Karpas-422 (cell line): ENCODE measurements at regions not wholly inside any gene's neighbourhood (a gene's known extent, or its start where the extent isn't known, plus 50 kb on each side); places are given as distances from the start of the nearest gene placed in this dataset.
A peak's percentile ranks its signal among the peaks of the same experiment; 100 is the strongest.
"Not testable (repeated sequence)": the region's sequence is repeated elsewhere in the genome, so short reads cannot be mapped to it uniquely, and the experiment has no call there.

Experiments used
- DNase-seq: peaks from one replicate; pipeline ENCODE4 v3.0.0-alpha.2; 2015
- H2AFZ ChIP-seq: fragments of 200-600 bp; sonication (generic); 2 replicates; pipeline ENCODE4 v1.6.1; 2014; ENCODE audit warnings: antibody characterized with exemption, low read length, mixed read lengths
- H3K27ac ChIP-seq: fragments of 200-600 bp; sonication (generic); 2 replicates; pipeline ENCODE4 v1.5.1; 2014; ENCODE audit warnings: mild to moderate bottlenecking, low read length, moderate library complexity
- H3K27me3 ChIP-seq: fragments of 200-600 bp; sonication (generic); 2 replicates; pipeline ENCODE4 v1.6.1; 2014; ENCODE audit warnings: low read length, mixed read lengths
- H3K36me3 ChIP-seq: fragments of 200-600 bp; sonication (generic); 2 replicates; pipeline ENCODE4 v1.6.1; 2014; ENCODE audit warnings: low read length, mixed read lengths; ENCODE audit not compliant: insufficient read depth
- H3K4me1 ChIP-seq: fragments of 200-600 bp; sonication (generic); 2 replicates; pipeline ENCODE4 v1.6.1; 2014; ENCODE audit warnings: mild to moderate bottlenecking, low read length, mixed read lengths
- H3K4me2 ChIP-seq: fragments of 200-600 bp; sonication (generic); 2 replicates; pipeline ENCODE4 v1.6.1; 2014; ENCODE audit warnings: low read length, low read depth, mild to moderate bottlenecking; ENCODE audit not compliant: poor library complexity, severe bottlenecking
- H3K4me3 ChIP-seq: fragments of 200-600 bp; sonication (generic); 2 replicates; pipeline ENCODE4 v1.5.1; 2014; ENCODE audit warnings: mild to moderate bottlenecking, antibody characterized with exemption, low read length, mixed read lengths
- H3K79me2 ChIP-seq: fragments of 200-600 bp; sonication (generic); 2 replicates; pipeline ENCODE4 v1.6.1; 2014; ENCODE audit warnings: mild to moderate bottlenecking, low read length, mixed read lengths
- H3K9ac ChIP-seq: fragments of 200-600 bp; sonication (generic); 2 replicates; pipeline ENCODE4 v1.6.0; 2014; ENCODE audit warnings: low read length
- H3K9me2 ChIP-seq: fragments of 200-600 bp; sonication (generic), shearing (Covaris generic); replicated peaks from 2 replicates; pipeline ENCODE4 v1.6.0; 2014; ENCODE audit warnings: mild to moderate bottlenecking, low read length, moderate library complexity; ENCODE audit not compliant: insufficient read depth
- H3K9me3 ChIP-seq: fragments of 300-700, 200-600 bp; sonication (generic); 2 replicates; pipeline ENCODE4 v1.6.1; 2014; ENCODE audit warnings: low read length, mixed read lengths
- H4K20me1 ChIP-seq: fragments of 200-600 bp; sonication (generic); 2 replicates; pipeline ENCODE4 v1.6.1; 2014; ENCODE audit warnings: mild to moderate bottlenecking, antibody characterized with exemption, low read length, low read depth; ENCODE audit not compliant: insufficient read depth

GRCh38 chr17:27962581-27962980 lies 69.4 kb upstream of the LYRM9 start:
- H3K9ac ChIP-seq, H2AFZ ChIP-seq, H3K27ac ChIP-seq, H4K20me1 ChIP-seq, DNase-seq, H3K4me2 ChIP-seq, H3K4me1 ChIP-seq, H3K27me3 ChIP-seq, H3K36me3 ChIP-seq, H3K9me3 ChIP-seq, H3K4me3 ChIP-seq, H3K79me2 ChIP-seq, H3K9me2 ChIP-seq: not testable (repeated sequence)

GRCh38 chr17:27965224-27965623 lies 72.1 kb upstream of the LYRM9 start:
- no peak overlapping the region for H3K4me2 ChIP-seq
- no peak overlapping the region for H2AFZ ChIP-seq
- no peaks in the 10 kb centered on the region for H3K9me3 ChIP-seq
- no peaks in the 10 kb centered on the region for H3K36me3 ChIP-seq
- H3K4me1 ChIP-seq = no peaks in the 10 kb centered on the region
- H3K9me2 ChIP-seq = no peaks in the 10 kb centered on the region
- no peak overlapping the region for H3K27ac ChIP-seq
- no peaks in the 10 kb centered on the region for H3K79me2 ChIP-seq
- H3K27me3 ChIP-seq = no peaks in the 10 kb centered on the region
- H3K4me3 ChIP-seq = no peak overlapping the region
- no peak overlapping the region for H3K9ac ChIP-seq
- no peak for DNase-seq
- H4K20me1 ChIP-seq = no peaks in the 10 kb centered on the region

GRCh38 chr17:27968206-27968732 lies 74.2 kb upstream of the NLK start:
- Histone ChIP-seq H3K4me3 (no peak overlapping the region), H3K27me3 (no peaks in the 10 kb centered on the region), H3K27ac (no peak overlapping the region), H3K79me2 (no peaks in the 10 kb centered on the region), H3K4me2 (no peak overlapping the region), H3K9ac (no peak overlapping the region), H3K9me2 (no peaks in the 10 kb centered on the region), H3K9me3 (no peaks in the 10 kb centered on the region), H2AFZ (no peak overlapping the region), H4K20me1 (no peaks in the 10 kb centered on the region), H3K36me3 (no peaks in the 10 kb centered on the region), H3K4me1 (no peaks in the 10 kb centered on the region)
- no peak for DNase-seq

GRCh38 chr17:27970587-27970986 lies 71.9 kb upstream of the NLK start:
- Histone ChIP-seq H3K79me2 (no peaks in the 10 kb centered on the region), H3K27me3 (no peaks in the 10 kb centered on the region), H2AFZ (no peak overlapping the region), H3K9ac (no peak overlapping the region), H3K36me3 (no peaks in the 10 kb centered on the region), H3K9me3 (no peaks in the 10 kb centered on the region), H4K20me1 (no peaks in the 10 kb centered on the region), H3K4me2 (no peak overlapping the region), H3K27ac (no peak overlapping the region), H3K4me3 (no peak overlapping the region), H3K4me1 (peaks cover 11% of the 10 kb centered on the region), H3K9me2 (no peaks in the 10 kb centered on the region)
- peak; percentile 55 for DNase-seq

- DNase-seq = no peak
- Histone ChIP-seq H3K4me3 (no peak overlapping the region), H3K9ac (no peak overlapping the region), H3K4me2 (no peak overlapping the region), H2AFZ (no peak overlapping the region), H3K27ac (no peak overlapping the region), H3K79me2 (no peaks in the 10 kb centered on the region), H3K9me2 (no peaks in the 10 kb centered on the region), H3K36me3 (no peaks in the 10 kb centered on the region), H3K9me3 (no peaks in the 10 kb centered on the region), H3K4me1 (peaks cover 11% of the 10 kb centered on the region), H3K27me3 (no peaks in the 10 kb centered on the region), H4K20me1 (no peaks in the 10 kb centered on the region)
Measured at GRCh38 chr17:27973258-27974044, 69.0 kb upstream of the NLK start.

- H3K4me1 ChIP-seq = peaks cover 11% of the 10 kb centered on the region
- no peaks in the 10 kb centered on the region for H3K9me2 ChIP-seq
- H3K27ac ChIP-seq = no peak overlapping the region
- H3K79me2 ChIP-seq = no peaks in the 10 kb centered on the region
- H3K4me2 ChIP-seq = no peak overlapping the region
- no peak overlapping the region for H3K9ac ChIP-seq
- no peak overlapping the region for H2AFZ ChIP-seq
- no peaks in the 10 kb centered on the region for H3K27me3 ChIP-seq
- no peak for DNase-seq
- H3K36me3 ChIP-seq = no peaks in the 10 kb centered on the region
- no peak overlapping the region for H3K4me3 ChIP-seq
- no peaks in the 10 kb centered on the region for H3K9me3 ChIP-seq
- no peaks in the 10 kb centered on the region for H4K20me1 ChIP-seq
Measured at GRCh38 chr17:27974045-27974436, 68.4 kb upstream of the NLK start.

- no peak overlapping the region for H2AFZ ChIP-seq
- no peaks in the 10 kb centered on the region for H3K79me2 ChIP-seq
- H3K9me3 ChIP-seq = no peaks in the 10 kb centered on the region
- H3K27me3 ChIP-seq = no peaks in the 10 kb centered on the region
- H3K36me3 ChIP-seq = no peaks in the 10 kb centered on the region
- no peak for DNase-seq
- H4K20me1 ChIP-seq = no peaks in the 10 kb centered on the region
- H3K4me3 ChIP-seq = no peak overlapping the region
- H3K4me1 ChIP-seq = peaks cover 11% of the 10 kb centered on the region
- H3K27ac ChIP-seq = no peak overlapping the region
- H3K4me2 ChIP-seq = no peak overlapping the region
- no peaks in the 10 kb centered on the region for H3K9me2 ChIP-seq
- no peak overlapping the region for H3K9ac ChIP-seq
Measured at GRCh38 chr17:27974531-27975145, 67.8 kb upstream of the NLK start.

GRCh38 chr17:27975146-27976011 lies 67.1 kb upstream of the NLK start:
- Histone ChIP-seq H3K36me3 (no peaks in the 10 kb centered on the region), H3K4me1 (peaks cover 11% of the 10 kb centered on the region), H3K9me3 (no peaks in the 10 kb centered on the region), H3K27ac (no peak overlapping the region), H3K9ac (no peak overlapping the region), H3K4me2 (no peak overlapping the region), H3K4me3 (no peak overlapping the region), H3K79me2 (no peaks in the 10 kb centered on the region), H4K20me1 (no peaks in the 10 kb centered on the region), H2AFZ (no peak overlapping the region), H3K9me2 (no peaks in the 10 kb centered on the region), H3K27me3 (no peaks in the 10 kb centered on the region)
- no peak for DNase-seq
